Small intestine (tissue), 7 donors: ENCODE measurements at regions not wholly inside any gene's neighbourhood (a gene's known extent, or its start where the extent isn't known, plus 50 kb on each side); places are given as distances from the start of the nearest gene placed in this dataset.

Source experiments
- DNase-seq, 2 donors: peaks; one replicate each; pipeline versions ENCODE4 v3.0.0 to v3.0.0-alpha.2; 2013
- FAIRE-seq: peaks from 2 replicates; lab custom pipeline; 2012; peaks lifted over from hg19 to GRCh38; lab: Jason Lieb, UNC
- H3K27ac ChIP-seq, 3 donors: one replicate each; pipeline ENCODE4 v1.5.1; 2013; ENCODE audit warnings: low read length in 2 of 3, mild to moderate bottlenecking in 2 of 3, control low read depth in 1 of 3, inconsistent platforms in 1 of 3, low read depth in 1 of 3, moderate library complexity in 1 of 3
- H3K27me3 ChIP-seq, 3 donors: one replicate each; pipeline ENCODE4 v1.6.1; 2013; ENCODE audit warnings: low read length in 3 of 3, inconsistent platforms in 1 of 3; ENCODE audit not compliant: control insufficient read depth in 3 of 3, insufficient read depth in 3 of 3
- H3K36me3 ChIP-seq, 3 donors: one replicate each; pipeline ENCODE4 v1.6.1; 2013; ENCODE audit warnings: low read length in 3 of 3, inconsistent platforms in 1 of 3, low read depth in 1 of 3, mild to moderate bottlenecking in 1 of 3, moderate library complexity in 1 of 3; ENCODE audit not compliant: control insufficient read depth in 3 of 3, insufficient read depth in 2 of 3
- H3K4me1 ChIP-seq, 3 donors: one replicate each; pipeline ENCODE4 v1.6.1; 2013; ENCODE audit warnings: low read length in 2 of 3, inconsistent platforms in 1 of 3, low read depth in 1 of 3, mild to moderate bottlenecking in 1 of 3, moderate library complexity in 1 of 3; ENCODE audit not compliant: control insufficient read depth in 3 of 3, insufficient read depth in 2 of 3
- H3K4me3 ChIP-seq, 3 donors: one replicate each; pipeline ENCODE4 v1.5.1; 2013; ENCODE audit warnings: low read length in 3 of 3, control low read depth in 1 of 3, inconsistent platforms in 1 of 3, low read depth in 1 of 3, mild to moderate bottlenecking in 1 of 3, moderate library complexity in 1 of 3
- H3K9me3 ChIP-seq, 2 donors: one replicate each; pipeline ENCODE4 v1.6.1; 2013; ENCODE audit warnings: low read depth in 1 of 2, low read length in 1 of 2; ENCODE audit not compliant: control insufficient read depth in 2 of 2, insufficient read depth in 1 of 2
- WGBS, 3 donors: extraction: QIAGEN DNeasy Blood & Tissue Kit; methylation state at CpG; one replicate each; pipeline ENCODE4 v1.1.7; 2013; 5-methylcytosine and 5-hydroxymethylcytosine counted together
- donor health status: healthy with polysubstance abuse.
- donor health status: control.
- donor health status: control.
- donor health status: Bipolar disorder and iron deficiency.
- donor health status: healthy.

DNA sequence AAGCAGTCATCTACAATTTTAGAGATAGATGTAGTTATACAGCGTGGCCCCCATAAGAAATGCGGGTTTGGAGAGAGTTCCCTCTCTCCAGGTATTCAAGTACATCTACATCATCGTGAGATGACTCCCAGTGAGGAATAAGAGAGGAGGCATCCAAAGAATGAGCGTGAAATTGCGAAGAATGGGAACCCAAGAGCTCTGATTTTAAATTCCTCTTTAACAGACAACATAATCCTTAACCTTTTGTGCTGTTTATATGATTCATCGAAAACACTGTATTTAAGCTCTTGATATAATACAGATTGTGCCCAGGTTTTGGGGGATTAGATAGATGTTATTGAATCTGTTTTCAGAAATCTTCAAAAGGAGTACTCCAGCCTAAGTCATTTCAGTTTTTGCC lies 161.5 kb downstream of the COG6 start:
- Histone ChIP-seq H3K4me3 (no peak overlapping the region), H3K27ac (no peak overlapping the region)
- WGBS, 3 donors: 81 to 86% (median 85%) methylated on average over 6 of the region's 6 CpGs

DNA sequence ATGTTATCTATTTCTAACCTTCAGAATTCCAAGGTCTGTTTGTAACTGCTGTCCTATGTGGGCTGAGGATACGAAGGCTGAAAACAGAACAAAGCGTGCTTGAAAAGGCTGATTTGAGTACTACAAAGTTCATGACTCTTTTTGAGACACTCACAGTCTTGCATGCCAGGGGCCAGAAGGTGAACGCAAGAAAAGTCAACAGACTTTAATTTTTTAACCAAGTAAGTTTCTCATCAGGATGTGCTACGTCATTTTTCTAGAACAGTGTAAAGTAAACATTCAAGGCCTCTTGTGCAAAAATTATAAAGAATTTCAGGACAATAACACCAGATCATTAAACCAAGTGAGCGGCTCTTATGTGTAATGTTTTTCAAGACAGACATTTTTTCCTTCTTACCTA lies 163.5 kb downstream of the COG6 start:
- Histone ChIP-seq H3K9me3 (no peaks in the 10 kb centered on the region), H3K27ac (no peak overlapping the region), H3K4me3 (no peak overlapping the region), H3K4me1 (no peaks in the 10 kb centered on the region), H3K36me3 (no peaks in the 10 kb centered on the region), H3K27me3 (no peaks in the 10 kb centered on the region)
- 70 to 85% (median 84%) methylated on average over 5 of the region's 5 CpGs for WGBS, 3 donors
- no peak for DNase-seq
- FAIRE-seq: no peak

More for the DNA sequence above, 161.5 kb downstream of the COG6 start:
- Histone ChIP-seq H3K36me3 (no peaks in the 10 kb centered on the region), H3K4me1 (no peaks in the 10 kb centered on the region), H3K27me3 (no peaks in the 10 kb centered on the region), H3K9me3 (no peaks in the 10 kb centered on the region)
- DNase-seq: no peak
- FAIRE-seq: no peak

DNA sequence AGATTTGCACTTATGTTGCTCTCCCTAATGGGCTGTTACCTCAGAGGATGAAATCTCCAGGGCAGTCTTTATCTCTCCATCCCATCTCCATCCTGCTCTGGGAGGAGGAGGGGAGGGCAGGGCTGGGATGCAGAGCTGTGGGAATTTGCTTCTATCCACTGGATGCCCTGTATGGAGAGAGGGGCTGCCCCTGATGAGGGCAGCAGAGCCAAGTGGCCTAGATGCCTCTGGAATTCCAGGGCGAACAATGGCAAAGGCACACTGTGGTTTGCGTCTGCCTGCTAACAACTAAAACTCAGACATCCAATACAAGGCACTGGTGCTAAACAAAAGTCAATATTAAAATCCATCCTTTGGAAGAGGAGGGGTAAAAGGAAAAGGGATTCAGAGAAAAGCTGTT lies 165.1 kb downstream of the COG6 start:
- 72 to 85% (median 84%) methylated on average over 2 of the region's 2 CpGs for WGBS, 3 donors
- Histone ChIP-seq H3K36me3 (no peaks in the 10 kb centered on the region), H3K4me1 (no peaks in the 10 kb centered on the region), H3K27me3 (no peaks in the 10 kb centered on the region), H3K4me3 (no peak overlapping the region), H3K9me3 (no peaks in the 10 kb centered on the region), H3K27ac (no peak overlapping the region)
- FAIRE-seq (no peak), DNase-seq (no peak)

- no peaks in the 10 kb centered on the region for H3K9me3 ChIP-seq
- no peaks in the 10 kb centered on the region for H3K36me3 ChIP-seq
- no peaks in the 10 kb centered on the region for H3K27me3 ChIP-seq
- no peak overlapping the region for H3K4me3 ChIP-seq
- no peak for FAIRE-seq
- DNase-seq: no peak
- WGBS, 3 donors: 56 to 63% (median 63%) methylated on average over 1 of the region's 1 CpG
- H3K27ac ChIP-seq: no peak overlapping the region
- no peaks in the 10 kb centered on the region for H3K4me1 ChIP-seq
Measured at GRCh38 chr13:39821977-39822376, 166.5 kb downstream of the COG6 start.

- no peak for FAIRE-seq
Measured at GRCh38 chr13:39822437-39822836, 167.0 kb downstream of the COG6 start.

GRCh38 chr13:39823063-39823713 lies 167.7 kb downstream of the COG6 start:
- 78 to 82% (median 80%) methylated on average over 6 of the region's 6 CpGs for WGBS, 3 donors
- no peak for FAIRE-seq
- H3K4me1 ChIP-seq: no peaks in the 10 kb centered on the region

More at GRCh38 chr13:39822437-39822836, 167.0 kb downstream of the COG6 start:
- WGBS, 3 donors: 64 to 77% (median 74%) methylated on average over 3 of the region's 3 CpGs
- Histone ChIP-seq H3K36me3 (no peaks in the 10 kb centered on the region), H3K4me3 (no peak overlapping the region), H3K27me3 (no peaks in the 10 kb centered on the region), H3K9me3 (no peaks in the 10 kb centered on the region), H3K27ac (no peak overlapping the region), H3K4me1 (no peaks in the 10 kb centered on the region)
- DNase-seq: no peak

GRCh38 chr13:39825886-39826285 lies 170.4 kb downstream of the COG6 start:
- Histone ChIP-seq H3K4me1 (no peaks in the 10 kb centered on the region), H3K27me3 (no peaks in the 10 kb centered on the region), H3K9me3 (no peaks in the 10 kb centered on the region), H3K27ac (no peak overlapping the region), H3K4me3 (no peak overlapping the region), H3K36me3 (no peaks in the 10 kb centered on the region)
- 90 to 95% (median 94%) methylated on average over 6 of the region's 6 CpGs for WGBS, 3 donors
- DNase-seq: no peak
- no peak for FAIRE-seq

More at GRCh38 chr13:39823063-39823713, 167.7 kb downstream of the COG6 start:
- Histone ChIP-seq H3K4me3 (no peak overlapping the region), H3K9me3 (no peaks in the 10 kb centered on the region), H3K36me3 (no peaks in the 10 kb centered on the region), H3K27me3 (no peaks in the 10 kb centered on the region), H3K27ac (no peak overlapping the region)
- DNase-seq: no peak

GRCh38 chr13:39835253-39835652 lies 179.8 kb downstream of the COG6 start:
- Histone ChIP-seq H3K36me3 (no peaks in the 10 kb centered on the region), H3K4me3 (no peak overlapping the region), H3K9me3 (no peaks in the 10 kb centered on the region), H3K27ac (no peak overlapping the region), H3K27me3 (no peaks in the 10 kb centered on the region), H3K4me1 (no peaks in the 10 kb centered on the region)
- DNase-seq: no peak
- no peak for FAIRE-seq
- WGBS, 3 donors: 71 to 75% (median 75%) methylated on average over 7 of the region's 7 CpGs

DNA sequence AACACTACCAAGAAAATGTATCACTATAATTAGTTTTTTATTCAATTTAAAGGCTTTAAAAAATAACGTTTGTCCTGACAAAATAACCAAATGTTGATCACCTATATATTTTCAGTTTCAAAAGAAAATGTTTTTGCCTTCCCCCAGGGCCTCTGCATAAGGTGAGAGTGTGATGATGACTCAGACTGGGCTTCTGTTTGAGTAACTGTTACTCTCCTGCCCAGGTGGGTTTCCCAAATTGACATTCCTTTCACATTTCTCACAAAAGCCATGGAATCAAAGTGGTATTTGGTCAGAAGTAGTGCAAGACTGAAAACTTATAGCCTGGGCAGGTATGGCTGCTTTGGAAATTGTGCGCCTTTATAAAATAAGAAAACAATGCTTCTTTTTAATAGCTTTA lies 180.6 kb downstream of the COG6 start:
- DNase-seq: no peak
- H3K27me3 ChIP-seq: no peaks in the 10 kb centered on the region
- H3K36me3 ChIP-seq: no peaks in the 10 kb centered on the region
- H3K4me3 ChIP-seq: no peak overlapping the region
- 64 to 68% (median 65%) methylated on average over 2 of the region's 2 CpGs for WGBS, 3 donors
- no peak overlapping the region for H3K27ac ChIP-seq
- H3K4me1 ChIP-seq: no peaks in the 10 kb centered on the region
- no peak for FAIRE-seq
- no peaks in the 10 kb centered on the region for H3K9me3 ChIP-seq
